ENCODE measurements at regions not wholly inside any gene's neighbourhood (a gene's known extent, or its start where the extent isn't known, plus 50 kb on each side); places are given as distances from the start of the nearest gene placed in this dataset.

- no peak for TF ChIP-seq CTCF (IDR thresholded peaks at IDR 0.05)
- no peak for TF ChIP-seq POLR2A (IDR thresholded peaks at IDR 0.05)
Observed at GRCh38 chr5:9786380-9787360, 156.5 kb upstream of the TAS2R1 start.
